NCI-H187 (cell line): ENCODE measurements at regions not wholly inside any gene's neighbourhood (a gene's known extent, or its start where the extent isn't known, plus 50 kb on each side); places are given as distances from the start of the nearest gene placed in this dataset.
"Not testable (repeated sequence)": the region's sequence is repeated elsewhere in the genome, so short reads cannot be mapped to it uniquely, and the experiment has no call there.

Experiments used
- DNase-seq, 2 experiments: peaks; one replicate each; lab custom pipeline; 2025; lab: John Stamatoyannopoulos, UW

GRCh38 chr3:182400838-182401237 is 392.5 kb upstream of the ATP11B start:
- DNase-seq = no peak

- no peak for DNase-seq
Measured at GRCh38 chr3:182404031-182404430, 389.3 kb upstream of the ATP11B start.

- DNase-seq = no peak
Measured at GRCh38 chr3:182405759-182406158, 387.5 kb upstream of the ATP11B start.

GRCh38 chr3:182406786-182407185 is 386.5 kb upstream of the ATP11B start:
- DNase-seq = no peak

GRCh38 chr3:182410051-182410450 is 383.3 kb upstream of the ATP11B start:
- no peak for DNase-seq

- no peak for DNase-seq
Measured at GRCh38 chr3:182412066-182412465, 381.2 kb upstream of the ATP11B start.

- no peak for DNase-seq
Measured at GRCh38 chr3:182413061-182413460, 380.2 kb upstream of the ATP11B start.

- no peak for DNase-seq
Measured at GRCh38 chr3:182413682-182414081, 379.6 kb upstream of the ATP11B start.

GRCh38 chr3:182414586-182414985 is 378.7 kb upstream of the ATP11B start:
- DNase-seq = peak; percentile 17 to 27

GRCh38 chr3:182420741-182421140 is 372.6 kb upstream of the ATP11B start:
- DNase-seq = no peak

- no peak for DNase-seq
Measured at GRCh38 chr3:182424006-182424405, 369.3 kb upstream of the ATP11B start.

- peak in 1 of 2 experiments; percentile 8 for DNase-seq
Measured at GRCh38 chr3:182425926-182426718, 367.2 kb upstream of the ATP11B start.

GRCh38 chr3:182431972-182432371 is 361.3 kb upstream of the ATP11B start:
- not testable (repeated sequence) for DNase-seq

- DNase-seq = no peak
Measured at GRCh38 chr3:182435860-182436259, 357.4 kb upstream of the ATP11B start.

GRCh38 chr3:182436547-182436946 is 356.8 kb upstream of the ATP11B start:
- DNase-seq = peak; percentile 15 to 37

- DNase-seq = no peak
Measured at GRCh38 chr3:182438398-182438797, 354.9 kb upstream of the ATP11B start.

- DNase-seq = no peak
Measured at GRCh38 chr3:182440101-182440500, 353.2 kb upstream of the ATP11B start.

GRCh38 chr3:182445576-182445975 is 347.7 kb upstream of the ATP11B start:
- DNase-seq = no peak

- DNase-seq = no peak
Measured at GRCh38 chr3:182450942-182451787, 342.1 kb upstream of the ATP11B start.

- DNase-seq = no peak
Measured at GRCh38 chr3:182451871-182452270, 341.4 kb upstream of the ATP11B start.

- no peak for DNase-seq
Measured at GRCh38 chr3:182455011-182455410, 338.3 kb upstream of the ATP11B start.

- no peak for DNase-seq
Measured at GRCh38 chr3:182460303-182460702, 333.0 kb upstream of the ATP11B start.

- DNase-seq = no peak
Measured at GRCh38 chr3:182462152-182462551, 331.2 kb upstream of the ATP11B start.
